Body of pancreas (tissue), 4 donors: ENCODE measurements at regions not wholly inside any gene's neighbourhood (a gene's known extent, or its start where the extent isn't known, plus 50 kb on each side); places are given as distances from the start of the nearest gene placed in this dataset.
"Not testable (repeated sequence)": the region's sequence is repeated elsewhere in the genome, so short reads cannot be mapped to it uniquely, and the experiment has no call there.

ENCODE experiments used
- CTCF ChIP-seq, 7 experiments: fragments of 450-650 bp in 4 of 7; fragments of 200-600 bp in 3 of 7; sonication (generic) in 3 of 7; IDR thresholded peaks; one replicate each; pipeline ENCODE4 v1.5.1; 2016 to 2019; ENCODE audit warnings: antibody characterized with exemption in 7 of 7
- POLR2A ChIP-seq, 3 donors: fragments of 450-650 bp; IDR thresholded peaks; one replicate each; pipeline ENCODE4 v1.6.1; 2016; ENCODE audit warnings: antibody characterized with exemption in 3 of 3, mild to moderate bottlenecking in 2 of 3

GRCh38 chr6:157750973-157751372, 72.1 kb upstream of the SNX9 start:
- TF ChIP-seq CTCF, POLR2A (IDR thresholded peaks at IDR 0.05): not testable (repeated sequence)
